ENCODE measurements at regions not wholly inside any gene's neighbourhood (a gene's known extent, or its start where the extent isn't known, plus 50 kb on each side); places are given as distances from the start of the nearest gene placed in this dataset.
"Not testable (repeated sequence)": the region's sequence is repeated elsewhere in the genome, so short reads cannot be mapped to it uniquely, and the experiment has no call there.

DNA sequence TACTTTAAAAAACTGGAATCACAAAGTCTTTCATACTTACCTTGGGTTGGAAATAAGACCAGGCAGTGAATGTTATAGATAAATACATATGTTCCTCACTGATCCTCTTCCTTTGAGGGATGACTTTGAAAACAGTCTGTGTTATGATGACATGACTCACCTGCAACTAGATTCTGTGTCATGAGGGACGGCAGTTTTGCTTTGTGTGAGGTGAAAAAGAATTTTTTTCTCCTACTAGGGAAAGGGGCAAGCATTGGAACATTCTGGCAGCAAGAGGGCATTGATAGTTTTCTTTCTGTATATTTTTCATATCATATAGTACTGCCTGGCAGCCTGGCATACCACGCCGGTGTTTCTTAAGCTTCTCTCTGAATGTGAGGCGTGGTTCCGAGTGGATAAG lies 99.8 kb upstream of the THOC3 start:
- TF ChIP-seq TSHZ2 (CRISPR knock-in tag; IDR thresholded peaks at IDR 0.05); PATZ1 (CRISPR knock-in tag; IDR thresholded peaks at IDR 0.05; ENCODE audit: borderline replicate concordance); GLIS3 (CRISPR knock-in tag; IDR thresholded peaks at IDR 0.05): not testable (repeated sequence)

Measured in SK-N-SH treated with all-trans-retinoic acid at 6 μM for 48 hours (cell line).